ENCODE measurements at regions not wholly inside any gene's neighbourhood (a gene's known extent, or its start where the extent isn't known, plus 50 kb on each side); places are given as distances from the start of the nearest gene placed in this dataset.

- Histone ChIP-seq H3K9me2 (replicated peaks; ENCODE audit: low read depth, low read length) (no peaks in the 10 kb centered on the region), H2AFZ (ENCODE audit: low read length) (no peak overlapping the region), H3K27me3 (ENCODE audit: insufficient read depth, low read length, poor library complexity, severe bottlenecking) (no peaks in the 10 kb centered on the region), H3K36me3 (ENCODE audit: insufficient read depth, low read length) (no peaks in the 10 kb centered on the region), H4K20me1 (ENCODE audit: insufficient read depth, low read length, poor library complexity, severe bottlenecking) (no peaks in the 10 kb centered on the region), H3K9ac (ENCODE audit: low read depth, low read length, poor library complexity, severe bottlenecking) (no peak overlapping the region), H3F3A (ENCODE audit: low read depth) (no peaks in the 10 kb centered on the region), H3K9me3 (ENCODE audit: insufficient read depth, low read depth, low read length) (no peaks in the 10 kb centered on the region), H3K4me3 (ENCODE audit: low read length, poor library complexity, severe bottlenecking) (no peak overlapping the region), H3K4me2 (ENCODE audit: low read depth, low read length, poor library complexity, severe bottlenecking) (no peak overlapping the region), H3K4me1 (ENCODE audit: insufficient read depth, low read length, poor library complexity, severe bottlenecking) (peaks cover 9% of the 10 kb centered on the region), H3K79me2 (ENCODE audit: insufficient read depth, low read length) (no peaks in the 10 kb centered on the region)
- no peak for TF ChIP-seq EZH2phosphoT487 (IDR thresholded peaks at IDR 0.05; ENCODE audit: borderline replicate concordance)
- TF ChIP-seq CTCF (conservative IDR thresholded peaks at IDR 0.05; ENCODE audit: low read length), result peak; percentile 42
Measured at GRCh38 chr21:18164933-18165332, 79.7 kb upstream of the CHODL start.

GRCh38 chr21:18164483-18164882 is 80.2 kb upstream of the CHODL start:
- no peak overlapping the region for H3K4me2 ChIP-seq (ENCODE audit: low read depth, low read length, poor library complexity, severe bottlenecking)
- TF ChIP-seq CTCF (conservative IDR thresholded peaks at IDR 0.05; ENCODE audit: low read length) (no peak), EZH2phosphoT487 (IDR thresholded peaks at IDR 0.05; ENCODE audit: borderline replicate concordance) (no peak)
- H2AFZ ChIP-seq (ENCODE audit: low read length), result no peak overlapping the region
- no peaks in the 10 kb centered on the region for H3K79me2 ChIP-seq (ENCODE audit: insufficient read depth, low read length)
- no peaks in the 10 kb centered on the region for H3K9me3 ChIP-seq (ENCODE audit: insufficient read depth, low read depth, low read length)
- no peaks in the 10 kb centered on the region for H3K36me3 ChIP-seq (ENCODE audit: insufficient read depth, low read length)
- H3K9ac ChIP-seq (ENCODE audit: low read depth, low read length, poor library complexity, severe bottlenecking), result no peak overlapping the region
- H4K20me1 ChIP-seq (ENCODE audit: insufficient read depth, low read length, poor library complexity, severe bottlenecking), result no peaks in the 10 kb centered on the region
- peaks cover 9% of the 10 kb centered on the region for H3K4me1 ChIP-seq (ENCODE audit: insufficient read depth, low read length, poor library complexity, severe bottlenecking)
- no peaks in the 10 kb centered on the region for H3K27me3 ChIP-seq (ENCODE audit: insufficient read depth, low read length, poor library complexity, severe bottlenecking)
- H3F3A ChIP-seq (ENCODE audit: low read depth), result no peaks in the 10 kb centered on the region
- no peaks in the 10 kb centered on the region for H3K9me2 ChIP-seq (replicated peaks; ENCODE audit: low read depth, low read length)
- no peak overlapping the region for H3K4me3 ChIP-seq (ENCODE audit: low read length, poor library complexity, severe bottlenecking)

GRCh38 chr21:18163956-18164355 is 80.7 kb upstream of the CHODL start:
- Histone ChIP-seq H2AFZ (ENCODE audit: low read length) (no peak overlapping the region), H3K4me1 (ENCODE audit: insufficient read depth, low read length, poor library complexity, severe bottlenecking) (peaks cover 9% of the 10 kb centered on the region), H3K79me2 (ENCODE audit: insufficient read depth, low read length) (no peaks in the 10 kb centered on the region)

More at GRCh38 chr21:18163956-18164355, 80.7 kb upstream of the CHODL start:
- Histone ChIP-seq H4K20me1 (ENCODE audit: insufficient read depth, low read length, poor library complexity, severe bottlenecking) (no peaks in the 10 kb centered on the region), H3K4me2 (ENCODE audit: low read depth, low read length, poor library complexity, severe bottlenecking) (no peak overlapping the region), H3K36me3 (ENCODE audit: insufficient read depth, low read length) (no peaks in the 10 kb centered on the region), H3K27me3 (ENCODE audit: insufficient read depth, low read length, poor library complexity, severe bottlenecking) (no peaks in the 10 kb centered on the region), H3K4me3 (ENCODE audit: low read length, poor library complexity, severe bottlenecking) (no peak overlapping the region), H3K9me2 (replicated peaks; ENCODE audit: low read depth, low read length) (no peaks in the 10 kb centered on the region), H3F3A (ENCODE audit: low read depth) (no peaks in the 10 kb centered on the region), H3K9me3 (ENCODE audit: insufficient read depth, low read depth, low read length) (no peaks in the 10 kb centered on the region), H3K9ac (ENCODE audit: low read depth, low read length, poor library complexity, severe bottlenecking) (no peak overlapping the region)
- TF ChIP-seq CTCF (conservative IDR thresholded peaks at IDR 0.05; ENCODE audit: low read length) (no peak), EZH2phosphoT487 (IDR thresholded peaks at IDR 0.05; ENCODE audit: borderline replicate concordance) (no peak)

All from Loucy (cell line).